ENCODE measurements at regions not wholly inside any gene's neighbourhood (a gene's known extent, or its start where the extent isn't known, plus 50 kb on each side); places are given as distances from the start of the nearest gene placed in this dataset.

- no peak for TF ChIP-seq PRDM15 (CRISPR knock-in tag; IDR thresholded peaks at IDR 0.05)
- TF ChIP-seq ELF4 (CRISPR knock-in tag; IDR thresholded peaks at IDR 0.05; ENCODE audit: low read depth) = no peak
- TF ChIP-seq FOXP1 (CRISPR knock-in tag; IDR thresholded peaks at IDR 0.05; ENCODE audit: borderline replicate concordance) = no peak
- no peak for TF ChIP-seq KAT7 (CRISPR knock-in tag; IDR thresholded peaks at IDR 0.05; ENCODE audit: borderline replicate concordance)
- TF ChIP-seq E2F5 (CRISPR knock-in tag; IDR thresholded peaks at IDR 0.05) = no peak
- TF ChIP-seq, protein P1, sequence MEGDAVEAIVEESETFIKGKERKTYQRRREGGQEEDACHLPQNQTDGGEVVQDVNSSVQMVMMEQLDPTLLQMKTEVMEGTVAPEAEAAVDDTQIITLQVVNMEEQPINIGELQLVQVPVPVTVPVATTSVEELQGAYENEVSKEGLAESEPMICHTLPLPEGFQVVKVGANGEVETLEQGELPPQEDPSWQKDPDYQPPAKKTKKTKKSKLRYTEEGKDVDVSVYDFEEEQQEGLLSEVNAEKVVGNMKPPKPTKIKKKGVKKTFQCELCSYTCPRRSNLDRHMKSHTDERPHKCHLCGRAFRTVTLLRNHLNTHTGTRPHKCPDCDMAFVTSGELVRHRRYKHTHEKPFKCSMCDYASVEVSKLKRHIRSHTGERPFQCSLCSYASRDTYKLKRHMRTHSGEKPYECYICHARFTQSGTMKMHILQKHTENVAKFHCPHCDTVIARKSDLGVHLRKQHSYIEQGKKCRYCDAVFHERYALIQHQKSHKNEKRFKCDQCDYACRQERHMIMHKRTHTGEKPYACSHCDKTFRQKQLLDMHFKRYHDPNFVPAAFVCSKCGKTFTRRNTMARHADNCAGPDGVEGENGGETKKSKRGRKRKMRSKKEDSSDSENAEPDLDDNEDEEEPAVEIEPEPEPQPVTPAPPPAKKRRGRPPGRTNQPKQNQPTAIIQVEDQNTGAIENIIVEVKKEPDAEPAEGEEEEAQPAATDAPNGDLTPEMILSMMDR (IDR thresholded peaks at IDR 0.05) = no peak
- TF ChIP-seq, protein P2, sequence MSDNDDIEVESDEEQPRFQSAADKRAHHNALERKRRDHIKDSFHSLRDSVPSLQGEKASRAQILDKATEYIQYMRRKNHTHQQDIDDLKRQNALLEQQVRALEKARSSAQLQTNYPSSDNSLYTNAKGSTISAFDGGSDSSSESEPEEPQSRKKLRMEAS (CRISPR knock-in tag; IDR thresholded peaks at IDR 0.05) = no peak
- no peak for TF ChIP-seq ZNF232 (CRISPR knock-in tag; IDR thresholded peaks at IDR 0.05)
- TF ChIP-seq ATF2 (CRISPR knock-in tag; IDR thresholded peaks at IDR 0.05; ENCODE audit: borderline replicate concordance, low read depth) = no peak
Observed at GRCh38 chr10:124305131-124305530, 113.6 kb downstream of the OAT start.

Data from WTC11 (cell line).